Skeletal muscle cell (primary cell): ENCODE measurements at regions not wholly inside any gene's neighbourhood (a gene's known extent, or its start where the extent isn't known, plus 50 kb on each side); places are given as distances from the start of the nearest gene placed in this dataset.
"Not testable (repeated sequence)": the region's sequence is repeated elsewhere in the genome, so short reads cannot be mapped to it uniquely, and the experiment has no call there.

Source experiments
- DNase-seq: peaks from one replicate; pipeline ENCODE4 v3.0.0-alpha.2; 2010; ENCODE audit warnings: low read depth
- H3K4me3 ChIP-seq: 2 replicates; pipeline ENCODE4 v1.5.1; 2011; ENCODE audit warnings: low read depth, mild to moderate bottlenecking, control low read depth, low read length, moderate library complexity

DNA sequence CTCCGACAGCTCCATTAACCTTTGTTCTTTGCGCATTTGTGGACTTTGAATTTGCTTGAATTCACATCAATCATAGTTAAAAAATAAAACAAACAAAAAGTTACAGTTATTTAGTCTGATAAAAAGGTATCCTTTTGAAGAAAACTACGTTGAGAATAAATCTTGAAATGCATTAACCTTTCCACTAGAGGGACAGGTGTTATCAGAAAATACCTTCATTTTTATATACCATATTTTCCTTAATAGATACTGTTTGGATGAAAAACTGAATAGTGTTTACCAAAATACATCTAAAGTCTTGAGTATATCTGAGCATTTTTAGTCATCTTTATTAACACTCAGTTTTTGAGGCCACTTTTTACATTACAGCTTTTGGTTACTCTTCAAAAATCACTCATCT, 371.9 kb downstream of the ZWINT start:
- DNase-seq, result no peak
- no peak overlapping the region for H3K4me3 ChIP-seq

- no peak overlapping the region for H3K4me3 ChIP-seq
Measured at GRCh38 chr10:55979203-55979602, 381.9 kb downstream of the ZWINT start.

DNA sequence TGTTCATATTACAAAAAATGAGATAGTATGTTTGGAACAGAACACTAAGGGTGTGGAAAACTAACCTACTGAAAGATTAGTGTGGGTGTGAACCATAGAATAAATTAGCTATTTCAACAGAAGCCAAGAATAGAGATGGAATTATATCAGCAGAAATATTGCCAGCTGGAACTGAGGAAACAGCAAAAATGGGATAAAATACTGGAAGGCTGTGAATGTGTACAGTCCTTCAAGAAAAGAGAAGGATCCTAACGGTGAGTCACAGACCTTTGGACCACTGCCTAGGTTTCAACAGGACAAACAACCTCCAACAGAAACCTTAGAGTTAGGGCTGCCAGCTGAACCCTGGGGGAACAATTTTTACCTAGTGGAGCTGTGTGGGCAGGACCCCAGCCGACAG, 395.0 kb downstream of the ZWINT start:
- no peak overlapping the region for H3K4me3 ChIP-seq
- DNase-seq, result no peak

More at GRCh38 chr10:55979203-55979602, 381.9 kb downstream of the ZWINT start:
- DNase-seq, result no peak

- no peak overlapping the region for H3K4me3 ChIP-seq
- DNase-seq, result no peak
Measured at GRCh38 chr10:55943403-55943802, 417.7 kb downstream of the ZWINT start.

GRCh38 chr10:55929291-55929690, 431.8 kb downstream of the ZWINT start:
- DNase-seq, result no peak
- H3K4me3 ChIP-seq, result no peak overlapping the region

DNA sequence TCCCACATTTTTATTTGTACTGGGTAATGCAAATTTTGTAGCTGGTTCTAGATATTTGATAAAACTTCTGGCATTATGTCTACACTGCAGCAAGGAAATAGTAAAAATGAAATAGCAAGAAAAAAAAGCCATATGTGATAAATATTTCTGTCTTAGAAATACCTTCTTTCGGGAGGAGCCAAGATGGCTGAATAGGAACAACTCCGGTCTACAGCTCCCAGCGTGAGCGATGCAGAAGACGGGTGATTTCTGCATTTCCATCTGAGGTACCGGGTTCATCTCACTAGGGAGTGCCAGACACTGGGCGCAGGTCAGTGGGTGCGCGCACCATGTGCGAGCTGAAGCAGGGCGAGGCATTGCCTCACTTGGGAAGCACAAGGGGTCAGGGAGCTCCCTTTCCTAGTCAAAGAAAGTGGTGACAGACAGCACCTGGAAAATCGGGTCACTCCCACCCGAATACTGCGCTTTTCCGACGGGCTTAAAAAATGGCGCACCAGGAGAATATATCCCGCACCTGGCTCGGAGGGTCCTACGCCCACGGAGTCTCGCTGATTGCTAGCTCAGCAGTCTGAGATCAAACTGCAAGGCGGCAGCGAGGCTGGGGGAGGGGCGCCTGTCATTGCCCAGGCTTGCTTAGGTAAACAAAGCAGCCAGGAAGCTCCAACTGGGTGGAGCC, 461.4 kb downstream of the ZWINT start:
- not testable (repeated sequence) for DNase-seq, H3K4me3 ChIP-seq

DNA sequence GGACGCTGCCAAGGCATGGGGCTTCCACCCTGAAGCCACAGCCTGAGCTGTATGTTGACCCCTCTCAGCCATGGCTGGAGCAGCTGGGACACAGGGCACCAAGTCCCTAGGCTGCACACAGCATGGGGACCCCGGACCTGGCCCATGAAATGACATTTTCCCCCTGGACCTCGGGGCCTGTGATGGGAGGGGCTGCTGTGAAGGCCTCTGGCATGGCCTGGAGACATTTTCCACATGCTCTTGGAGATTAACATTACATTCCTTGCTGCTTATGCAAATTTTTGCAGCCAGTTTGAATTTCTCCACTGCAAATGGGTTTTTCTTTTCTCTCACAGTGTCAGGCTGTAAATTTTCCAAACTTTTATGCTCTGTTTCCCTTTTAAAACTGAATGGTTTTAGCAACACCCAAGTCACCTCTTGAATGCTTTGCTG, 463.6 kb downstream of the ZWINT start:
- no peak for DNase-seq
- no peak overlapping the region for H3K4me3 ChIP-seq

GRCh38 chr10:55892276-55892675, 468.8 kb downstream of the ZWINT start:
- DNase-seq, result no peak
- no peak overlapping the region for H3K4me3 ChIP-seq

DNA sequence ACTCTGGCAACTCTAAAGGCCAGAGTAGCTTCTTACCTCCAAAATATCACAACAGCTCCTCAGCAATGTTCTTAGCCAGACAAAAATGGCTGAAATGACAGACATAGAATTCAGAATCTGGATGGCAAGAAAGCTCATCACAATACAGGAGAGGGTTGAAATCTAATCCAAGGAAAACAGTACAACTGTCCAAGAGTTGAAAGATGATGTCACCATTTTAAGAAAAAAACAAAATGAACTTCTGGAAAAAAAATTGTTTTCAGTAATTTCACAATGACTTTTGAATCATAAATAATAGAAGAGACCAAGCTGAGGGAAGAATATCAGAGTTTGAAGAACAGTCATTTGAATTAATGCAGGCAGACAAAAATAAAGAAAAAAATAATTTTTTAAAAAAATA, 479.5 kb downstream of the ZWINT start:
- H3K4me3 ChIP-seq, result no peak overlapping the region
- DNase-seq, result no peak

- H3K4me3 ChIP-seq, result no peak overlapping the region
- no peak for DNase-seq
Measured at GRCh38 chr10:55873485-55873884, 487.6 kb downstream of the ZWINT start.

DNA sequence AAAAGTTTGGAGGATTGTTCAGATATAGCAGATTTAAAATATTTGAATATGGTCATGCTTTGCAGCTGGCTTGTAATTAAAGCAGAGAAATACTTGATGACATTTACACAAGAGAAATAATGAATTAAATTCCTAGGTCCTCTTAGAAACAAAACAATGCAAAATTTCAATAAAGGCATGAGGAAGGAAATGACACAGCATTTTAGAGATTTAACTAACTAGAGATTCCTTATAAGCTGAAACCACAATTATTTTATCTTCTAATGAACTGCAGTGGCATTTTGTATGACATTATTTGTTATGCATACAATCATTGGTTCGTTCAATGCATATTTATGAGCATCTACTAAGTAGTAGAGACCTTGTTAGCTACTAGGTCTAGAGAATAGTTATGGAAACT, 490.9 kb downstream of the ZWINT start:
- DNase-seq, result no peak
- H3K4me3 ChIP-seq, result no peak overlapping the region

DNA sequence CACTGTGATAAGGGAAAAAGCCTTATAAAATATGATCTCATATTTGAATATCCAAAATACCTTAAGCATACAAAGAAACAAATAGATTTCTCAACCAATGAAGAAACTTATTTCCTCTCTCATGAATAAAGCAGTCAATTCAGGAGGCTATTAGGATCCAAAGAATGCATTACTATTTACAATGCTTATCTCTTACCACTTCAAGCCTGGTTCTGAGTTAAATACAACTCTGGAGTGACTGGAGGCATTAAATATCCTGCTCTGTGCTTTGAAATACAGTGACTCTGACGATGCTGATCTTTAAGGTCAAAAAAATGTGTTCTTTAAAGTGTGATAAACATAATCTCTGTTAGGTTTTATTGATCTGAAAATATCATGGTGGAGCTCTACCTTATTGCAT, 493.2 kb downstream of the ZWINT start:
- no peak for DNase-seq
- no peak overlapping the region for H3K4me3 ChIP-seq

DNA sequence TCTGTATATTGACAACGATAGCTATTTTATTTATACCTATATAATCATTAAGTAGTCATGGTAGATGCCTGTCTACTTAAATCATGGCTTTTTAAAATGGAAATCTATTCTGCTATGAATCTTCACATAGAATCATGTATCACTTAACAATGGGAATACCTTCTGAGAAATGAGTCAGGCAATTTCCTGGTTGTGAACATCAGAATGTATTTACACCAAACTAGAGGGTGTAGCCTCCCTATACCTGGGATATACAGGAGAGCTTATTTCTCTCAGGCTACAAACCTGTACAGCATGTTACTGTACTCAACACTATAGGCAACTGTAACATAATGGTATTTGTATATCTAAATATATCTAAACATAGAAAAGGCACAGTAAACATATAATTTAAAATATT, 502.3 kb downstream of the ZWINT start:
- no peak overlapping the region for H3K4me3 ChIP-seq
- DNase-seq, result no peak

DNA sequence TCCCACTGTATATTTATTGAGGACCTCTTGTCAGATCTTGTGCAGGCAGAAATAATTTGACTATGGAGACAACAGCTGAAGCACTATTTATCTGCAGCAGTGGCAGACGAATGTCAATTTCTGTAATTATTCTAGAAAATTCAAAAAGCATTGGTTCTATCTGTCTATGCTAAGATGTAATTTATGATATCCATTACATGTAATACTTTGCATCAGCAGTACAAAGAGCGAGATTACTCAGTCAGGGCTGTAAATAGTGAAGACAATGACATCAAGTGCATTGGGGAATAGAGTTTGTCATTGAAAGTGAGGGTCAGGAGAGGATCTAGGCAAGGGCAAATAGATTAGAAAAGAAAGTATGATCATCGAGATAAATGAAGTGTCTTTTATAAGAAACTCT, 508.2 kb downstream of the ZWINT start:
- DNase-seq, result no peak
- H3K4me3 ChIP-seq, result no peak overlapping the region

DNA sequence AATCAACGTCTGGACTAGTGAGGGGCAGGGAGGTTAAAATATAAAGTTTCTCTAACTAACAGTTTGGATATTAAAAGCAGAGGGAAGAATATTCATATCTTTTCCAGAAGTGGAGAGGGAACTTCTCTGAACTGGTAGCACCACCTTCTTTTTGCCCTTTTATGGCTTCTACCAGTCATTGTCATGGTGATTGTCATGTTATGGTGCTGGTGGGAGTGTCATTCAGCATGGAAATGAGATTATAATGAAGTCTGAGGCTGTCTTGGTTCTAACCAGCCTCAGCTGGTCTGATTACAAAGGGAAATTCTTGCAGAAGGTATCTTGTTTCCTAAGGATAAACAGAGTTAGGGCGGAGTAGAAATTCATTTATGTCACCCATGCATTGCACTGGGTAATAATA, 523.8 kb downstream of the ZWINT start:
- H3K4me3 ChIP-seq, result no peak overlapping the region
- no peak for DNase-seq

GRCh38 chr10:55822096-55822495, 539.0 kb downstream of the ZWINT start:
- DNase-seq, result no peak
- no peak overlapping the region for H3K4me3 ChIP-seq

GRCh38 chr10:55820478-55820877, 540.6 kb downstream of the ZWINT start:
- H3K4me3 ChIP-seq, result no peak overlapping the region
- no peak for DNase-seq

- no peak overlapping the region for H3K4me3 ChIP-seq
- DNase-seq, result no peak
Measured at GRCh38 chr10:55820071-55820470, 541.0 kb downstream of the ZWINT start.

DNA sequence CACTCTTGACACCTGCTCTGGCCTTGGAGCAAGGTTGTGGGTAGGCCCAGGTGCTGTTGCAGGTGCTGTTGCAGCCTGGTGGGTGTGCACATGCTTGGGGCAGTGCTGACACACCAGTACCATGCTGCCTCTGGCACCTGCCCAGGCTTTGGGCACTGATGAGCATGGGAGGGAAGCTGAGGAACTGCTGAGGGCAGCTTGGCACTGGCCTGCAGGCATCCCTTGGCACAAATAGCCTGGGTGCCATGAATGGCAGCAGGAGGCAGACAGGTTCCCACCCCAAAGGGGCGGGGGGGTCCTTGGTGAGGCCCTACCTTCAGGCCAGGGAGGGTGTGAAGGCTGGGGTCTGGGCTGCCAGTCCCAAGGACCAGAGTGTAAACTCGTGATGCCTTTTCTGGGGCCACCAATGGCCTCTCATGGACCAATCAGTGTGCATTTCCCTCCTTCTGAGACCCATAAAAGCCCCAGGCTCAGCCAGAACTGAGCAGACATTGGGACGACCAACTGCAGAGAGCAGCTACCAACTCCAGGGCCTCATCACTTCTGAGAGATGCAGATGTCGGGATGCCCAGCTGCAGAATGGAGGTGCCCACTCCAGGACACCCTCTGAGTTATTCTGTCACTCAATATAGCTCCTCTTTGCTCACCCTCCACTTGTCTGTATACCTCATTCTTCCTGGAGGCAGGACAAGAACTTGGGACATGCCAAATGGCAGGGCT, 547.4 kb downstream of the ZWINT start:
- H3K4me3 ChIP-seq, result no peak overlapping the region
- DNase-seq, result no peak

DNA sequence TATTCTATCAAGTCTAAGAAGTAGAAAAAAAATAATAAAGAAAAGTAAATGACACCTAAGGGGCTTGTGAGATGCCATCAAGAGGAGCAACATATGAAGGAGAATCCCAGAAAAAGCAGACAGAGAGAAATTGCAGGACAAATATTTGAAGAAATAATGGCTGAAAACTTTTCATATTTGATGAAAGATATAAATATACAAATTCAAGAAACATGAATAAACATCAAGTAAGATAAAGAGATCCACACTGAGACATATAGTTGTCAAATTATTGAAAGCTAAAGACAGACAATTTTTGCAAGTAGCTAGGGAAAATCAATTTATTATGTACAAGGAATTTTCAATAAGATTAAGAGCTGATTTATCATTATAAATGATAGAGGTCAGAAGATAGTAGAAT, 558.0 kb downstream of the ZWINT start:
- no peak overlapping the region for H3K4me3 ChIP-seq
- DNase-seq, result no peak

- DNase-seq, result no peak
- H3K4me3 ChIP-seq, result no peak overlapping the region
Measured at GRCh38 chr10:55801353-55801661, 559.8 kb downstream of the ZWINT start.
